KOPT-K1 (cell line): ENCODE measurements at regions not wholly inside any gene's neighbourhood (a gene's known extent, or its start where the extent isn't known, plus 50 kb on each side); places are given as distances from the start of the nearest gene placed in this dataset.

Source experiments
- H3K27ac ChIP-seq: fragments of 200-600 bp; sonication (generic); 2 replicates; pipeline ENCODE4 v1.5.1; 2016; ENCODE audit warnings: antibody characterized with exemption, mild to moderate bottlenecking, low read depth, low read length; ENCODE audit not compliant: poor library complexity, severe bottlenecking
- H3K36me3 ChIP-seq: fragments of 200-600 bp; sonication (generic); 2 replicates; pipeline ENCODE4 v1.5.1; 2017; ENCODE audit warnings: antibody characterized with exemption, mild to moderate bottlenecking, low read length, moderate library complexity; ENCODE audit not compliant: insufficient read depth
- H3K9me3 ChIP-seq: fragments of 200-600 bp; sonication (generic); 2 replicates; pipeline ENCODE4 v1.5.1; 2017; ENCODE audit warnings: antibody characterized with exemption, low read length, mild to moderate bottlenecking; ENCODE audit not compliant: insufficient read depth, poor library complexity, severe bottlenecking

- no peaks in the 10 kb centered on the region for H3K9me3 ChIP-seq
- no peak overlapping the region for H3K27ac ChIP-seq
- no peaks in the 10 kb centered on the region for H3K36me3 ChIP-seq
Observed at GRCh38 chr5:99900302-99900852, 634.8 kb upstream of the FAM174A start.

GRCh38 chr5:99879791-99880511 lies 655.2 kb upstream of the FAM174A start:
- Histone ChIP-seq H3K36me3 (no peaks in the 10 kb centered on the region), H3K9me3 (no peaks in the 10 kb centered on the region), H3K27ac (no peak overlapping the region)

GRCh38 chr5:99878830-99879229 lies 656.3 kb upstream of the FAM174A start:
- no peaks in the 10 kb centered on the region for H3K36me3 ChIP-seq
- no peaks in the 10 kb centered on the region for H3K9me3 ChIP-seq
- H3K27ac ChIP-seq: no peak overlapping the region

GRCh38 chr5:99866740-99867139 lies 668.4 kb upstream of the FAM174A start:
- Histone ChIP-seq H3K36me3 (no peaks in the 10 kb centered on the region), H3K27ac (no peak overlapping the region), H3K9me3 (no peaks in the 10 kb centered on the region)

GRCh38 chr5:99865159-99865558 lies 670.0 kb upstream of the FAM174A start:
- Histone ChIP-seq H3K9me3 (no peaks in the 10 kb centered on the region), H3K27ac (no peak overlapping the region), H3K36me3 (no peaks in the 10 kb centered on the region)

GRCh38 chr5:99835791-99836190 lies 699.4 kb upstream of the FAM174A start:
- no peak overlapping the region for H3K27ac ChIP-seq
- no peaks in the 10 kb centered on the region for H3K9me3 ChIP-seq
- no peaks in the 10 kb centered on the region for H3K36me3 ChIP-seq

GRCh38 chr5:99827136-99827535 lies 708.0 kb upstream of the FAM174A start:
- Histone ChIP-seq H3K9me3 (no peaks in the 10 kb centered on the region), H3K27ac (no peak overlapping the region), H3K36me3 (no peaks in the 10 kb centered on the region)

- H3K27ac ChIP-seq: no peak overlapping the region
- no peaks in the 10 kb centered on the region for H3K36me3 ChIP-seq
- H3K9me3 ChIP-seq: no peaks in the 10 kb centered on the region
Observed at GRCh38 chr5:99817796-99818195, 717.4 kb upstream of the FAM174A start.

GRCh38 chr5:99814321-99815063 lies 720.7 kb upstream of the FAM174A start:
- Histone ChIP-seq H3K27ac (no peak overlapping the region), H3K36me3 (no peaks in the 10 kb centered on the region), H3K9me3 (no peaks in the 10 kb centered on the region)

- no peaks in the 10 kb centered on the region for H3K9me3 ChIP-seq
- no peak overlapping the region for H3K27ac ChIP-seq
- H3K36me3 ChIP-seq: no peaks in the 10 kb centered on the region
Observed at GRCh38 chr5:99808657-99809230, 726.4 kb upstream of the FAM174A start.

GRCh38 chr5:99807346-99807745 lies 727.8 kb upstream of the FAM174A start:
- no peaks in the 10 kb centered on the region for H3K9me3 ChIP-seq
- no peak overlapping the region for H3K27ac ChIP-seq
- no peaks in the 10 kb centered on the region for H3K36me3 ChIP-seq

GRCh38 chr5:99795031-99795430 lies 740.1 kb upstream of the FAM174A start:
- no peak overlapping the region for H3K27ac ChIP-seq
- H3K36me3 ChIP-seq: no peaks in the 10 kb centered on the region
- H3K9me3 ChIP-seq: no peaks in the 10 kb centered on the region

- no peaks in the 10 kb centered on the region for H3K9me3 ChIP-seq
- H3K27ac ChIP-seq: no peak overlapping the region
- no peaks in the 10 kb centered on the region for H3K36me3 ChIP-seq
Observed at GRCh38 chr5:99788482-99788881, 746.7 kb upstream of the FAM174A start.

- Histone ChIP-seq H3K27ac (no peak overlapping the region), H3K9me3 (no peaks in the 10 kb centered on the region), H3K36me3 (no peaks in the 10 kb centered on the region)
Observed at GRCh38 chr5:99775189-99775588, 760.0 kb upstream of the FAM174A start.

GRCh38 chr5:99773290-99773689 lies 761.9 kb upstream of the FAM174A start:
- H3K27ac ChIP-seq: no peak overlapping the region
- no peaks in the 10 kb centered on the region for H3K9me3 ChIP-seq
- no peaks in the 10 kb centered on the region for H3K36me3 ChIP-seq
